GM21529 (cell line): ENCODE measurements at regions not wholly inside any gene's neighbourhood (a gene's known extent, or its start where the extent isn't known, plus 50 kb on each side); places are given as distances from the start of the nearest gene placed in this dataset.
A peak's percentile ranks its signal among the peaks of the same experiment; 100 is the strongest.
"Not testable (repeated sequence)": the region's sequence is repeated elsewhere in the genome, so short reads cannot be mapped to it uniquely, and the experiment has no call there.

ENCODE experiments used
- ATAC-seq: cut with Tn5 transposase; IDR thresholded peaks from one replicate; pipeline ENCODE4 v1.9.1; 2021; ENCODE audit not compliant: unreplicated experiment

- no peak for ATAC-seq
These were observed 274.6 kb upstream of the GALNTL6 start for GRCh38 chr4:171538601-171539100.

GRCh38 chr4:171534391-171534790 is 278.8 kb upstream of the GALNTL6 start:
- ATAC-seq, result no peak

GRCh38 chr4:171532968-171533367 is 280.2 kb upstream of the GALNTL6 start:
- no peak for ATAC-seq

- ATAC-seq, result no peak
These were observed 288.3 kb upstream of the GALNTL6 start for GRCh38 chr4:171524903-171525302.

GRCh38 chr4:171521726-171522125 is 291.5 kb upstream of the GALNTL6 start:
- no peak for ATAC-seq

GRCh38 chr4:171519457-171519856 is 293.7 kb upstream of the GALNTL6 start:
- ATAC-seq, result no peak

GRCh38 chr4:171517883-171518282 is 295.3 kb upstream of the GALNTL6 start:
- ATAC-seq, result no peak

GRCh38 chr4:171516694-171517093 is 296.5 kb upstream of the GALNTL6 start:
- ATAC-seq, result no peak

GRCh38 chr4:171484681-171485080 is 328.5 kb upstream of the GALNTL6 start:
- no peak for ATAC-seq

- no peak for ATAC-seq
These were observed 335.0 kb upstream of the GALNTL6 start for GRCh38 chr4:171478181-171478580.

- ATAC-seq, result not testable (repeated sequence)
These were observed 338.1 kb upstream of the GALNTL6 start for GRCh38 chr4:171475111-171475510.

- no peak for ATAC-seq
These were observed 340.0 kb upstream of the GALNTL6 start for GRCh38 chr4:171473155-171473554.

- ATAC-seq, result no peak
These were observed 341.0 kb upstream of the GALNTL6 start for GRCh38 chr4:171472230-171472629.

- ATAC-seq, result no peak
These were observed 348.7 kb upstream of the GALNTL6 start for GRCh38 chr4:171464499-171464898.

- ATAC-seq, result no peak
These were observed 352.0 kb upstream of the GALNTL6 start for GRCh38 chr4:171461191-171461590.

- ATAC-seq, result no peak
These were observed 364.2 kb upstream of the GALNTL6 start for GRCh38 chr4:171448919-171449481.

- ATAC-seq, result no peak
These were observed 364.8 kb upstream of the GALNTL6 start for GRCh38 chr4:171448358-171448757.

- no peak for ATAC-seq
These were observed 371.8 kb upstream of the GALNTL6 start for GRCh38 chr4:171441300-171441941.

GRCh38 chr4:171433674-171434073 is 379.5 kb upstream of the GALNTL6 start:
- no peak for ATAC-seq

- no peak for ATAC-seq
These were observed 380.7 kb upstream of the GALNTL6 start for GRCh38 chr4:171432536-171432935.

- peak; percentile 55 for ATAC-seq
These were observed 382.7 kb upstream of the GALNTL6 start for GRCh38 chr4:171430495-171430894.

- no peak for ATAC-seq
These were observed 416.0 kb upstream of the GALNTL6 start for GRCh38 chr4:171397175-171397574.

GRCh38 chr4:171390626-171391025 is 422.6 kb upstream of the GALNTL6 start:
- no peak for ATAC-seq
